ENCODE measurements at regions not wholly inside any gene's neighbourhood (a gene's known extent, or its start where the extent isn't known, plus 50 kb on each side); places are given as distances from the start of the nearest gene placed in this dataset.
"Not testable (repeated sequence)": the region's sequence is repeated elsewhere in the genome, so short reads cannot be mapped to it uniquely, and the experiment has no call there.

- no peak overlapping the region for H3K4me3 ChIP-seq (ENCODE audit: low read depth, low read length)
- TF ChIP-seq CTCF (IDR thresholded peaks at IDR 0.05; ENCODE audit: control insufficient read depth, extremely low read depth, insufficient read depth): no peak
- no peak for DNase-seq (ENCODE audit: low read depth)
These were observed 60.0 kb upstream of the HELT start for GRCh38 chr4:184958127-184958922.

DNA sequence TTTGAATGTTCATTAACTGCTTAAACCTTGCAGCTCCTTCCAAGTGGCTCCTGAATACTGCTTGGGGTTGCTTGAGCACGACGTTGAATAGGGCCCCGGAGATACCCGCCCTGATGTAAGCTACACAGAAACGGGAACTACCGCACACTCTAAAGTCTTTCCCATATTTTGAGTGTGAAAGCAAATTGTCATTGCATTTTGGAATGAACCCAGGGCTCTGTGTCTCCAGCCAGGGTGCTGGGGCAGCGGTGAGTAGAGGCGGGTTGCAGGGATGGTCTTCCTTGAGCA lies 59.4 kb upstream of the HELT start:
- DNase-seq (ENCODE audit: low read depth): no peak
- H3K4me3 ChIP-seq (ENCODE audit: low read depth, low read length): no peak overlapping the region
- TF ChIP-seq CTCF (IDR thresholded peaks at IDR 0.05; ENCODE audit: control insufficient read depth, extremely low read depth, insufficient read depth): no peak

DNA sequence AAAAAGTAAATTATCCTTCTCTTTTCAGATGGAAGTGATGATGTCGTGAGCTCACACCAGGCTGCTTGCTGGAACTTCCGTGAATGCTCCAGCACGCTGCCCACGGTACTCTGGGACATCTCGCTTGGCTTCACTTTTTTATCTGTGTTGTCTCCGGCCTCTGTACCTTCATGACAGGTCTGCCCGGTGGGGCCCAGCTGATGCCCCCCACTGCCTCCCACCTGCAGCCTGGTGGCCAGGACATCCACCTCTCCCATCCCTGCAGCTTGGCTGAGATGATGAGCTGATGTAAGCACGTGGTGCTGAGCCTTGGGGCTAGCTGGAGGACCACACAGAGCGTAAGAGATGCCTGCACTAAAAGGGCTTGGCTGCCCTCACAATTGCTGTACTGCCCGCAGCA lies 59.0 kb upstream of the HELT start:
- no peak for TF ChIP-seq CTCF (IDR thresholded peaks at IDR 0.05; ENCODE audit: control insufficient read depth, extremely low read depth, insufficient read depth)
- DNase-seq (ENCODE audit: low read depth): no peak
- no peak overlapping the region for H3K4me3 ChIP-seq (ENCODE audit: low read depth, low read length)

- DNase-seq (ENCODE audit: low read depth): no peak
- H3K4me3 ChIP-seq (ENCODE audit: low read depth, low read length): no peak overlapping the region
- no peak for TF ChIP-seq CTCF (IDR thresholded peaks at IDR 0.05; ENCODE audit: control insufficient read depth, extremely low read depth, insufficient read depth)
These were observed 58.5 kb upstream of the HELT start for GRCh38 chr4:184959786-184960185.

DNA sequence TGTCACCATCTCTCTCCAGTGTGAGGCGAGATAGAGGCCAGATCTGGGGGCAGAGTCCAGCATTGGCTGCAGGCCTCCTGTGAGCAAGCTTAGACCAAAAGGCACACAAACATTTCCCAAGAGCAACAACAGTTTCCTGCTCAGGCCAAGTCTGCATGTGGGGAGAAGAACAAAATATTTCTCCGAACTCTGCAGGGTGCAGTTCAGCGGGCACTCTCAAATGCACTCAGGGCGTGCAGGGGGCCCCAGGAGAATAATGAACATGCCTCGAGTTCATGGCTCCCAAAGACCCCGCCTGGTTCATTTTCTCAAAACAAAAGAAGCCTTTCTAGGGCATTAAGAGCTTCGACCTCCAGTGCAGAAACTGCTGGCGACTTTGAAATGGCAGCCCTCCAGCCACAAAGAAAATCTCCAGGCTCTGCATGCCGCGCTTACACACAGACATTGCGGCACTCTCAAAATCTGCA lies 57.8 kb upstream of the HELT start:
- H3K4me3 ChIP-seq (ENCODE audit: low read depth, low read length): no peak overlapping the region
- DNase-seq (ENCODE audit: low read depth): no peak
- TF ChIP-seq CTCF (IDR thresholded peaks at IDR 0.05; ENCODE audit: control insufficient read depth, extremely low read depth, insufficient read depth): no peak

GRCh38 chr4:184961660-184962059 lies 56.6 kb upstream of the HELT start:
- no peak for DNase-seq (ENCODE audit: low read depth)
- TF ChIP-seq CTCF (IDR thresholded peaks at IDR 0.05; ENCODE audit: control insufficient read depth, extremely low read depth, insufficient read depth): no peak
- H3K4me3 ChIP-seq (ENCODE audit: low read depth, low read length): no peak overlapping the region

DNA sequence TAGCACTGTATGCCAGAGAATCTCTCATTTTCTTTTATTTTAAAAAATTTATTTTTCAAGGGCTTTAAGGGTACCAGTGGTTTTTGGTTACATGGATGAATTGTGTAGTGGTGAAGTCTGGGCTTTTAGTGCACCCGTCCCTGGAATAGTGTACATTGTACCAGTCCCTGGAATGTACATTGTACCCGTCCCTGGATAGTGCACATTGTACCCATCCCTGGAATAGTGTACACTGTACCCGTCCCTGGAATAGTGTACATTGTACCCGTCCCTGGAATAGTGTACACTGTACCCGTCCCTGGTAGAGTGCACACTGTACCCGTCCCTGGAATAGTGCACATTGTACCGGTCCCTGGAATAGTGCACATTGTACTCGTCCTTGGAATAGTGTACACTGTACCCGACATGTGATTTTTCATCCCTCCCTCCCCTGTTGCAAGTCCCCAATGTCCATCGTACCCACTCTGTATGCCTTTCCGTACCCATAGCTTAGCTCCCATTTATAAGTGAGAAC lies 56.1 kb upstream of the HELT start:
- no peak overlapping the region for H3K4me3 ChIP-seq (ENCODE audit: low read depth, low read length)
- no peak for DNase-seq (ENCODE audit: low read depth)
- TF ChIP-seq CTCF (IDR thresholded peaks at IDR 0.05; ENCODE audit: control insufficient read depth, extremely low read depth, insufficient read depth): no peak

DNA sequence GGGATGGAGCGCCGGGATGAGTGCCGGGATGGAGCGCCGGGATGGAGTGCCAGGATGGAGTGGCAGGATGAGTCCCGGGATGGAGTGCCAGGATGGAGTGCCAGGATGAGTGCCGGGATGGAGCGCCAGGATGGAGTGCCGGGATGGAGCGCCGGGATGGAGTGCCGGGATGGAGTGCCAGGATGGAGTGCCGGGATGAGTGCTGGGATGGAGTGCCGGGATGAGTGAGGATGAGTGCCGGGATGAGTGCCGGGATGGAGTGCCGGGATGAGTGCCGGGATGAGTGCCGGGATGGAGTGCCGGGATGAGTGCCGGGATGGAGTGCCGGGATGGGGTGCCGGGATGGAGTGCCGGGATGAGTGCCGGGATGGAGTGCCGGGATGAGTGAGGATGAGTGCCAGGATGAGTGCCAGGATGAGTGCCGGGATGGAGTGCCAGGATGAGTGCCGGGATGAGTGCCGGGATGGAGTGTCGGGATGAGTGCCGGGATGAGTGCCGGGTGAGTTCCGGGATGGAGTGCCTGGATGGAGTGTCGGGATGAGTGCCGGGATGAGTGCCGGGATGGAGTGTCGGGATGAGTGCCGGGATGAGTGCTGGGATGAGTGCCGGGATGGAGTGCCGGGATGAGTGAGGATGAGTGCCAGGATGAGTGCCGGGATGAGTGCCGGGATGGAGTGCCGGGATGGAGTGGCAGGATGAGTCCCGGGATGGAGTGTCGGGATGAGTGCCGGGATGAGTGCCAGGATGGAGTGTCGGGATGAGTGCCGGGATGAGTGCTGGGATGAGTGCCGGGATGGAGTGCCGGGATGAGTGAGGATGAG lies 52.9 kb upstream of the HELT start:
- not testable (repeated sequence) for DNase-seq (ENCODE audit: low read depth); H3K4me3 ChIP-seq (ENCODE audit: low read depth, low read length)

DNA sequence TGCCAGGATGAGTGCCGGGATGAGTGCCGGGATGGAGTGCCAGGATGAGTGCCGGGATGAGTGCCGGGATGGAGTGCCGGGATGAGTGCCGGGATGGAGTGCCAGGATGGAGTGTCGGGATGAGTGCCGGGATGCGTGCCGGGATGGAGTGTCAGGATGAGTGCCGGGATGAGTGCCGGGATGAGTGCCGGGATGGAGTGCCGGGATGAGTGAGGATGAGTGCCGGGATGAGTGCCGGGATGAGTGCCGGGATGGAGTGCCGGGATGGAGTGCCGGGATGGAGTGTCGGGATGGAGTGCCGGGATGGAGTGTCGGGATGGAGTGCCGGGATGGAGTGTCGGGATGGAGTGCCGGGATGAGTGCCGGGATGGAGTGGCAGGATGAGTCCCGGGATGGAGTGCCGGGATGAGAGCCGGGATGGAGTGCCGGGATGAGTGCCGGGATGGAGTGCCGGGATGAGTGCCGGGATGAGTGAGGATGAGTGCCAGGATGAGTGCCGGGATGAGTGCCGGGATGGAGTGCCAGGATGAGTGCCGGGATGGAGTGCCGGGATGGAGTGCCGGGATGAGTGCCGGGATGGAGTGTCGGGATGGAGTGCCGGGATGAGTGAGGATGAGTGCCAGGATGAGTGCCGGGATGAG lies 52.1 kb upstream of the HELT start:
- H3K4me3 ChIP-seq (ENCODE audit: low read depth, low read length); DNase-seq (ENCODE audit: low read depth): not testable (repeated sequence)

All from LNCaP clone FGC (cell line).